BE2C (cell line): ENCODE measurements at regions not wholly inside any gene's neighbourhood (a gene's known extent, or its start where the extent isn't known, plus 50 kb on each side); places are given as distances from the start of the nearest gene placed in this dataset.
"Not testable (repeated sequence)": the region's sequence is repeated elsewhere in the genome, so short reads cannot be mapped to it uniquely, and the experiment has no call there.

ENCODE experiments used
- DNase-seq: peaks from one replicate; pipeline ENCODE4 v3.0.0-alpha.2; 2020
- H3K27me3 ChIP-seq: fragments of 250-450 bp; sonication (Bioruptor Pico); 2 replicates; pipeline ENCODE4 v1.5.1; 2020; ENCODE audit warnings: mild to moderate bottlenecking
- H3K36me3 ChIP-seq: fragments of 250-450 bp; sonication (Bioruptor Pico); 2 replicates; pipeline ENCODE4 v1.5.1; 2020; ENCODE audit warnings: mild to moderate bottlenecking
- H3K4me1 ChIP-seq: fragments of 250-450 bp; sonication (Bioruptor Pico); 2 replicates; pipeline ENCODE4 v1.5.1; 2020
- H3K4me3 ChIP-seq: 2 replicates; pipeline ENCODE4 v1.5.1; 2011; ENCODE audit warnings: low read depth, low read length
- H3K9me3 ChIP-seq: fragments of 250-450 bp; sonication (Bioruptor Pico); 2 replicates; pipeline ENCODE4 v1.5.1; 2020
- CTCF ChIP-seq: IDR thresholded peaks from 2 replicates; pipeline ENCODE4 v1.5.1; 2012; ENCODE audit warnings: mild to moderate bottlenecking, low read depth, low read length

GRCh38 chr5:28391277-28391676, 1352.9 kb upstream of the CDH9 start:
- no peaks in the 10 kb centered on the region for H3K4me1 ChIP-seq
- H3K36me3 ChIP-seq = no peaks in the 10 kb centered on the region
- no peak for DNase-seq
- no peak for TF ChIP-seq CTCF
- no peaks in the 10 kb centered on the region for H3K27me3 ChIP-seq
- H3K4me3 ChIP-seq = no peak overlapping the region
- H3K9me3 ChIP-seq = no peaks in the 10 kb centered on the region

GRCh38 chr5:28390341-28390740, 1352.0 kb upstream of the CDH9 start:
- Histone ChIP-seq H3K36me3 (no peaks in the 10 kb centered on the region), H3K27me3 (no peaks in the 10 kb centered on the region), H3K4me3 (no peak overlapping the region), H3K9me3 (no peaks in the 10 kb centered on the region), H3K4me1 (no peaks in the 10 kb centered on the region)
- TF ChIP-seq CTCF = no peak
- DNase-seq = no peak

GRCh38 chr5:28389727-28390126, 1351.3 kb upstream of the CDH9 start:
- not testable (repeated sequence) for H3K9me3 ChIP-seq, DNase-seq

GRCh38 chr5:28388428-28388827, 1350.0 kb upstream of the CDH9 start:
- no peak for DNase-seq
- H3K4me1 ChIP-seq = no peaks in the 10 kb centered on the region
- H3K27me3 ChIP-seq = no peaks in the 10 kb centered on the region
- H3K9me3 ChIP-seq = no peaks in the 10 kb centered on the region
- no peak for TF ChIP-seq CTCF
- H3K4me3 ChIP-seq = no peak overlapping the region
- no peaks in the 10 kb centered on the region for H3K36me3 ChIP-seq

More at GRCh38 chr5:28389727-28390126, 1351.3 kb upstream of the CDH9 start:
- H3K4me3 ChIP-seq, H3K4me1 ChIP-seq, H3K36me3 ChIP-seq, H3K27me3 ChIP-seq: not testable (repeated sequence)

- DNase-seq = no peak
- Histone ChIP-seq H3K4me1 (no peaks in the 10 kb centered on the region), H3K36me3 (no peaks in the 10 kb centered on the region), H3K27me3 (no peaks in the 10 kb centered on the region), H3K4me3 (no peak overlapping the region), H3K9me3 (no peaks in the 10 kb centered on the region)
- no peak for TF ChIP-seq CTCF
Measured at GRCh38 chr5:28386712-28387111, 1348.3 kb upstream of the CDH9 start.

GRCh38 chr5:28380167-28380566, 1341.8 kb upstream of the CDH9 start:
- no peak for DNase-seq
- no peaks in the 10 kb centered on the region for H3K4me1 ChIP-seq
- H3K4me3 ChIP-seq = no peak overlapping the region
- no peaks in the 10 kb centered on the region for H3K36me3 ChIP-seq
- TF ChIP-seq CTCF = no peak
- no peaks in the 10 kb centered on the region for H3K27me3 ChIP-seq
- H3K9me3 ChIP-seq = no peaks in the 10 kb centered on the region

GRCh38 chr5:28374492-28374967, 1336.1 kb upstream of the CDH9 start:
- H3K4me3 ChIP-seq = no peak overlapping the region
- H3K27me3 ChIP-seq = no peaks in the 10 kb centered on the region
- no peaks in the 10 kb centered on the region for H3K36me3 ChIP-seq
- H3K9me3 ChIP-seq = no peaks in the 10 kb centered on the region
- no peak for TF ChIP-seq CTCF
- no peak for DNase-seq
- no peaks in the 10 kb centered on the region for H3K4me1 ChIP-seq
